ENCODE measurements at regions not wholly inside any gene's neighbourhood (a gene's known extent, or its start where the extent isn't known, plus 50 kb on each side); places are given as distances from the start of the nearest gene placed in this dataset.
"Not testable (repeated sequence)": the region's sequence is repeated elsewhere in the genome, so short reads cannot be mapped to it uniquely, and the experiment has no call there.

GRCh38 chrX:13232484-13232883 is 87.4 kb downstream of the ATXN3L start:
- intact Hi-C loops (cut with DNase I): no loop called here

GRCh38 chrX:13226214-13226613 is 93.6 kb downstream of the ATXN3L start:
- no peak for DNase-seq (ENCODE audit: low spot score)
- intact Hi-C loops (cut with DNase I): no loop called here

More at GRCh38 chrX:13232484-13232883, 87.4 kb downstream of the ATXN3L start:
- DNase-seq (ENCODE audit: low spot score): no peak

GRCh38 chrX:13223868-13224567 is 95.8 kb downstream of the ATXN3L start:
- intact Hi-C loops (cut with DNase I): no loop called here
- no peak for DNase-seq (ENCODE audit: low spot score)

- no peak for DNase-seq (ENCODE audit: low spot score)
- intact Hi-C loops (cut with DNase I): no loop called here
These were observed 98.9 kb downstream of the ATXN3L start for GRCh38 chrX:13220916-13221315.

- intact Hi-C loops (cut with DNase I): no loop called here
- no peak for DNase-seq (ENCODE audit: low spot score)
These were observed 99.7 kb downstream of the ATXN3L start for GRCh38 chrX:13219991-13220764.

GRCh38 chrX:13218758-13219157 is 101.1 kb downstream of the ATXN3L start:
- intact Hi-C loops (cut with DNase I): no loop called here
- no peak for DNase-seq (ENCODE audit: low spot score)

GRCh38 chrX:13216139-13216538 is 103.7 kb downstream of the ATXN3L start:
- intact Hi-C loops (cut with DNase I): no loop called here
- DNase-seq (ENCODE audit: low spot score): no peak

- intact Hi-C loops (cut with DNase I): no loop called here
These were observed 104.1 kb downstream of the ATXN3L start for GRCh38 chrX:13215729-13216128.

GRCh38 chrX:13212191-13212651 is 107.6 kb downstream of the ATXN3L start:
- DNase-seq (ENCODE audit: low spot score): no peak
- intact Hi-C loops (cut with DNase I): loop anchor here (5.0 kb wide), 1 partner anchor 50 kb away; no protein-coding TSS in a partner anchor

More at GRCh38 chrX:13215729-13216128, 104.1 kb downstream of the ATXN3L start:
- no peak for DNase-seq (ENCODE audit: low spot score)

GRCh38 chrX:13210142-13210541 is 109.7 kb downstream of the ATXN3L start:
- intact Hi-C loops (cut with DNase I): loop anchor here (5.0 kb wide), 1 partner anchor 48 kb away; no protein-coding TSS in a partner anchor

GRCh38 chrX:13209704-13210103 is 110.1 kb downstream of the ATXN3L start:
- intact Hi-C loops (cut with DNase I): loop anchor here (5.0 kb wide), 1 partner anchor 47 kb away; no protein-coding TSS in a partner anchor
- not testable (repeated sequence) for DNase-seq (ENCODE audit: low spot score)

More at GRCh38 chrX:13210142-13210541, 109.7 kb downstream of the ATXN3L start:
- DNase-seq (ENCODE audit: low spot score): not testable (repeated sequence)

GRCh38 chrX:13208281-13208935 is 111.4 kb downstream of the ATXN3L start:
- intact Hi-C loops (cut with DNase I): no loop called here
- no peak for DNase-seq (ENCODE audit: low spot score)

- intact Hi-C loops (cut with DNase I): no loop called here
These were observed 116.6 kb downstream of the ATXN3L start for GRCh38 chrX:13203271-13203670.

GRCh38 chrX:13201605-13202219 is 118.1 kb downstream of the ATXN3L start:
- DNase-seq (ENCODE audit: low spot score): no peak
- intact Hi-C loops (cut with DNase I): no loop called here

More at GRCh38 chrX:13203271-13203670, 116.6 kb downstream of the ATXN3L start:
- DNase-seq (ENCODE audit: low spot score): no peak

- no peak for DNase-seq (ENCODE audit: low spot score)
- intact Hi-C loops (cut with DNase I): no loop called here
These were observed 119.5 kb downstream of the ATXN3L start for GRCh38 chrX:13200398-13200797.

GRCh38 chrX:13198762-13199064 is 121.1 kb downstream of the ATXN3L start:
- intact Hi-C loops (cut with DNase I): no loop called here
- DNase-seq (ENCODE audit: low spot score): no peak

GRCh38 chrX:13198056-13198761 is 121.6 kb downstream of the ATXN3L start:
- intact Hi-C loops (cut with DNase I): no loop called here
- DNase-seq (ENCODE audit: low spot score): no peak

- intact Hi-C loops (cut with DNase I): no loop called here
- DNase-seq (ENCODE audit: low spot score): no peak
These were observed 123.1 kb downstream of the ATXN3L start for GRCh38 chrX:13196782-13197181.

GRCh38 chrX:13195340-13195739 is 124.5 kb downstream of the ATXN3L start:
- no peak for DNase-seq (ENCODE audit: low spot score)
- intact Hi-C loops (cut with DNase I): no loop called here

Measured in cardiac septum (tissue), 1 donor.